ENCODE measurements at regions not wholly inside any gene's neighbourhood (a gene's known extent, or its start where the extent isn't known, plus 50 kb on each side); places are given as distances from the start of the nearest gene placed in this dataset.

DNA sequence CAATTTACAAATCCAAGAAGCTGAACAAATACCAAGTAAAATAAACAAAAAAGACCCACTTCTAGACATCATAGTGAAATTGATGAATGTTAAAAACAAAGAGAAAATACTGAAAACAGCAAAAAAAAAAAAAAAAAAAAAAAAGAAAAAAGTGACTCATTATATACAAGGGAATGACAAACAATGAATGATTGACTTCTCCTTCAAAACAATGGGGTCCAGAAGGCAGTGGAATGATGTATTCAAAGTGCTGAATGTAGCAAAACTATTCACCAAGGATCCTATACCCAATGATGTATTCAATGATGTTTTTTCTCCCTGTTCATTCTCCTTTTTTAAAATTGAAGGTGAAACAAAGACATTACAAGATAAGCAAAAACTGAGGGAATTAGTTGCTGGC, 650.0 kb downstream of the UTRN start:
- TF ChIP-seq, protein P1, sequence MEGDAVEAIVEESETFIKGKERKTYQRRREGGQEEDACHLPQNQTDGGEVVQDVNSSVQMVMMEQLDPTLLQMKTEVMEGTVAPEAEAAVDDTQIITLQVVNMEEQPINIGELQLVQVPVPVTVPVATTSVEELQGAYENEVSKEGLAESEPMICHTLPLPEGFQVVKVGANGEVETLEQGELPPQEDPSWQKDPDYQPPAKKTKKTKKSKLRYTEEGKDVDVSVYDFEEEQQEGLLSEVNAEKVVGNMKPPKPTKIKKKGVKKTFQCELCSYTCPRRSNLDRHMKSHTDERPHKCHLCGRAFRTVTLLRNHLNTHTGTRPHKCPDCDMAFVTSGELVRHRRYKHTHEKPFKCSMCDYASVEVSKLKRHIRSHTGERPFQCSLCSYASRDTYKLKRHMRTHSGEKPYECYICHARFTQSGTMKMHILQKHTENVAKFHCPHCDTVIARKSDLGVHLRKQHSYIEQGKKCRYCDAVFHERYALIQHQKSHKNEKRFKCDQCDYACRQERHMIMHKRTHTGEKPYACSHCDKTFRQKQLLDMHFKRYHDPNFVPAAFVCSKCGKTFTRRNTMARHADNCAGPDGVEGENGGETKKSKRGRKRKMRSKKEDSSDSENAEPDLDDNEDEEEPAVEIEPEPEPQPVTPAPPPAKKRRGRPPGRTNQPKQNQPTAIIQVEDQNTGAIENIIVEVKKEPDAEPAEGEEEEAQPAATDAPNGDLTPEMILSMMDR (conservative IDR thresholded peaks at IDR 0.05; ENCODE audit: low read depth, low read length) = no peak
- TF ChIP-seq EZH2 (IDR thresholded peaks at IDR 0.05; ENCODE audit: low read length, unreplicated experiment) (no peak), EZH2phosphoT487 (IDR thresholded peaks at IDR 0.05; ENCODE audit: borderline replicate concordance, low read length) (no peak)

Data from PC-3 (cell line).